Right lobe of liver (tissue), 4 donors: ENCODE measurements at regions not wholly inside any gene's neighbourhood (a gene's known extent, or its start where the extent isn't known, plus 50 kb on each side); places are given as distances from the start of the nearest gene placed in this dataset.

Experiments used
- POLR2A ChIP-seq: fragments of 450-650 bp; IDR thresholded peaks from one replicate; pipeline ENCODE4 v1.6.1; 2017; ENCODE audit warnings: antibody characterized with exemption, mild to moderate bottlenecking
- TF ChIP-seq, protein P1 (sequence below), 4 donors: fragments of 200-600 bp in 3 of 4; fragments of 450-650 bp in 1 of 4; IDR thresholded peaks; one replicate each; pipeline versions ENCODE4 v1.5.1 to v1.8.0; 2016 to 2022; ENCODE audit warnings: antibody characterized with exemption in 4 of 4, mild to moderate bottlenecking in 2 of 4
- donor health status: DM: no; HTN: no; CAD: no.
- donor health status: DM: no; HTN: no; CAD: no.
- donor health status: DM: no; HTN: yes; CAD: no.

- TF ChIP-seq, protein P1, sequence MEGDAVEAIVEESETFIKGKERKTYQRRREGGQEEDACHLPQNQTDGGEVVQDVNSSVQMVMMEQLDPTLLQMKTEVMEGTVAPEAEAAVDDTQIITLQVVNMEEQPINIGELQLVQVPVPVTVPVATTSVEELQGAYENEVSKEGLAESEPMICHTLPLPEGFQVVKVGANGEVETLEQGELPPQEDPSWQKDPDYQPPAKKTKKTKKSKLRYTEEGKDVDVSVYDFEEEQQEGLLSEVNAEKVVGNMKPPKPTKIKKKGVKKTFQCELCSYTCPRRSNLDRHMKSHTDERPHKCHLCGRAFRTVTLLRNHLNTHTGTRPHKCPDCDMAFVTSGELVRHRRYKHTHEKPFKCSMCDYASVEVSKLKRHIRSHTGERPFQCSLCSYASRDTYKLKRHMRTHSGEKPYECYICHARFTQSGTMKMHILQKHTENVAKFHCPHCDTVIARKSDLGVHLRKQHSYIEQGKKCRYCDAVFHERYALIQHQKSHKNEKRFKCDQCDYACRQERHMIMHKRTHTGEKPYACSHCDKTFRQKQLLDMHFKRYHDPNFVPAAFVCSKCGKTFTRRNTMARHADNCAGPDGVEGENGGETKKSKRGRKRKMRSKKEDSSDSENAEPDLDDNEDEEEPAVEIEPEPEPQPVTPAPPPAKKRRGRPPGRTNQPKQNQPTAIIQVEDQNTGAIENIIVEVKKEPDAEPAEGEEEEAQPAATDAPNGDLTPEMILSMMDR (IDR thresholded peaks at IDR 0.05): no peak
- TF ChIP-seq POLR2A: no peak
Measured at GRCh38 chr2:58612973-58613372, 371.8 kb upstream of the FANCL start.
